ENCODE measurements at regions not wholly inside any gene's neighbourhood (a gene's known extent, or its start where the extent isn't known, plus 50 kb on each side); places are given as distances from the start of the nearest gene placed in this dataset.
"Not testable (repeated sequence)": the region's sequence is repeated elsewhere in the genome, so short reads cannot be mapped to it uniquely, and the experiment has no call there.

DNA sequence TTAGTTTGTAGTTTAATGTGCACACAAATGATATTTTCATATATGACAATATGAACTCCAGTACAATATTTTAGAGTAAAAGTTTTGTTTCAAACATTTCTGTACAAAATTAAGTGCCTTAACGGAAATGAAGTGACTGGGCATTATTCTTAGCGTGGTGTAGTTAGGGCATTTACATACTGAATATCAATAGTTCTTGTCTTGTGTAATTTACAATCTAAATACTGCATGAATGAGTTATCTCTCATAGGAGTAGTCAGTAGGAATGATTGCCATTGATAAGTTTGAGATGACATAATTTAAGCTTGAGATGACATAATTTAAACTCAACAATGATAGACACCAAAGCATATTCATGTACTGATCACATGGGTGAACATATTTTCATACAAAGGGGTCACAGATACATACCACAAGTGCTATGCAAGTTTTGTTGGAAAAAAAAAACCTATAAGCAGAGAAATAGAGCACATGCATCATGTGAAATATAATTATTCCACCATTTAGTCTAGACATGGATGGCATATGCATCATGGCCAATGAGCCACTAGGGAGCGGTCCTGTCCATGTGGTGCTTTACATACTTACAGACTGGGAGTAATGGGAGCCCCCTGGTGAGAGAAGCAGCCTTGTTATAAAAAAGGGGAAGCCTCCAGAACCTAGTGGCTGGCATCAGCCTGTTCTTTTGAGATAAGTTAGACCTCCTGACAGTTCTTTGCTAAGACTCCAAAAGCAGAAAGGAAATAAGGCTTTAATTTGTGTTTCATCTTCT lies 1523.9 kb downstream of the MAT2B start:
- H3K27ac Mint-ChIP-seq (ENCODE audit: low read depth), result no peak overlapping the region
- DNase-seq (ENCODE audit: low spot score in 2 of 2) (no peak), ATAC-seq (replicated peaks; ENCODE audit: extremely low read depth, poor library complexity, severe bottlenecking) (no peak)
- no peaks in the 10 kb centered on the region for H3K36me3 Mint-ChIP-seq (ENCODE audit: insufficient read depth)
- H3K9me3 Mint-ChIP-seq, result peaks cover 21% of the 10 kb centered on the region
- no peaks in the 10 kb centered on the region for H3K4me1 Mint-ChIP-seq
- H3K4me3 Mint-ChIP-seq, result no peak overlapping the region
- no peaks in the 10 kb centered on the region for H3K27me3 Mint-ChIP-seq

DNA sequence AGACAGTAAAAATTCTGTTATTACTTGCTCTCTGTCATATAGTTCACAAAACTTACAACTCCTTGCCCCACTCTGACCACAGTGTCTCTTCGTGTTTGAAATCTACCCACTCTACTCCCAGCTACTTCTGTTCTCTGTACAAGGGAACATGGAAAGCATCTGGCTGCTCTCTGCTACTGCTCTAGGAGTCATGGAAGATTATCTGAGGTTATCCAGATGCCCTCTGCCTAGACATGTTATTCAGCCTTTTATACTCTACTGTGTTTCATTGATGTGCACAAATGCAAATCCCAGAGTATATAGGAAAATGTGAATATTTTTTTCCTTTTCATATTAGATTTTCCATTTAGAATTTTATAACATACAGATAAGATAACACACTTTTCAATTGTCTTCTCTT lies 1525.6 kb downstream of the MAT2B start:
- Mint-ChIP-seq H3K4me3 (no peak overlapping the region), H3K4me1 (no peaks in the 10 kb centered on the region), H3K9me3 (peaks cover 22% of the 10 kb centered on the region), H3K27ac (ENCODE audit: low read depth) (no peak overlapping the region), H3K27me3 (no peaks in the 10 kb centered on the region), H3K36me3 (ENCODE audit: insufficient read depth) (no peaks in the 10 kb centered on the region)
- ATAC-seq (replicated peaks; ENCODE audit: extremely low read depth, poor library complexity, severe bottlenecking) (no peak), DNase-seq (ENCODE audit: low spot score in 2 of 2) (no peak)

DNA sequence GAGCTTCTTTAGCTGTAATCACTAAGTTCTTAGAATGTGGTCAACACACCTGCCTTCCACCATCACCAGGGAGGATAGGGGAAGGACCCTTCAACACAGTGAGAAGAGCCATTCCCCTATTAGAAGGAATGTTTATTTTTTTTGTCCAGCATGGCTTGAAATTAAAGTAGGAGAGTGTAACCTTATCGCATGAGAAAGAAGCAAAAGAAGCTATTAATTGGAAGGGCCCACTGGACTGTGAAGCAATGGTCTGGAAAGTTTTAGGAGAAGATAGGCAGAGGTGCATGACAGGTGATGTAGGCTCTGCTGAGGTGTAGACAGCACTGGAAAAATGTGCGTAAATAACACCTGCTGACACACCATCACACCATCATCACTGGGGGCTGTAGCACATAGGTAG lies 1526.0 kb downstream of the MAT2B start:
- DNase-seq (ENCODE audit: low spot score in 2 of 2), result no peak
- Mint-ChIP-seq H3K27me3 (no peaks in the 10 kb centered on the region), H3K9me3 (peaks cover 25% of the 10 kb centered on the region), H3K4me3 (no peak overlapping the region), H3K4me1 (no peaks in the 10 kb centered on the region), H3K36me3 (ENCODE audit: insufficient read depth) (no peaks in the 10 kb centered on the region), H3K27ac (ENCODE audit: low read depth) (no peak overlapping the region)
- ATAC-seq (replicated peaks; ENCODE audit: extremely low read depth, poor library complexity, severe bottlenecking), result no peak

DNA sequence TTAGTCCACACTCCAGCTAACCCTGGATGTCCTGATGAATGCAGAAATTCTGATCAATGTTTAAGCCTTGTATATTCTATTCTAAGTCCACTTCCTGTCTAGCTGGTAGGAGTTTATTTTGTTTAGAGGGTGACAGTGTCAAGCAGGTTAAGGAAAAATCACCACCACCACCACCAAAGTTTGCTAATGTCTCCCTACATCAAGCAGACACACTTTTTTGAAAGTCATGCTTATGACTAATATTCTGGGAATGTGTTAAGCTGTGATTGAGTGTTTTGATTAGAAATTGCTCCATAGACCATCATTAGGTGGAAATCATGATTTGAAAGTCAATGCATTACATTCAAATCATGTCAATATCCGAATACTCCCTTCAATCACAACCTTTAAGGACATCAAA lies 1530.1 kb downstream of the MAT2B start:
- Mint-ChIP-seq H3K27ac (ENCODE audit: low read depth) (no peak overlapping the region), H3K9me3 (peaks cover 28% of the 10 kb centered on the region), H3K36me3 (ENCODE audit: insufficient read depth) (no peaks in the 10 kb centered on the region), H3K4me3 (no peak overlapping the region), H3K27me3 (no peaks in the 10 kb centered on the region), H3K4me1 (no peaks in the 10 kb centered on the region)
- DNase-seq (ENCODE audit: low spot score in 2 of 2) (no peak), ATAC-seq (replicated peaks; ENCODE audit: extremely low read depth, poor library complexity, severe bottlenecking) (no peak)

DNA sequence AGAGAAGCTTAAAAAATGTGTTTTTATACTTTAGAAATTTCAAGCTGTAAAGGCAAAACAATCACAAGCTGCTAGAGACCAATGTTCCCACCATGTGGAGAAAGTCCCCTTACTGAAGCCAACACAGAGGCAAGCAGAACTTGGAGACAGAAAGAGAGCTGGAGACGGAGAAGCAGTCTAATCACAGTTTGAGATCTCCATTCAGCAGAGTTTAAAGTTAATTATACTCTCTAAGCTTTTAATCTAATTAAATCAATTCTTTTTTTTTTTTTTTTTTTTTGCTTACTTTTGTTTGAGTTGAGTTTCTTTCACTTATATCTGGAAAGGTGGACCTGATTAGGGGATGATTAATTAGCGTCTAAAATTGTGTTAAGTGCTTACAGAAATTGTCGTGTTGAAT lies 1534.3 kb downstream of the MAT2B start:
- no peak for ATAC-seq (replicated peaks; ENCODE audit: extremely low read depth, poor library complexity, severe bottlenecking)

DNA sequence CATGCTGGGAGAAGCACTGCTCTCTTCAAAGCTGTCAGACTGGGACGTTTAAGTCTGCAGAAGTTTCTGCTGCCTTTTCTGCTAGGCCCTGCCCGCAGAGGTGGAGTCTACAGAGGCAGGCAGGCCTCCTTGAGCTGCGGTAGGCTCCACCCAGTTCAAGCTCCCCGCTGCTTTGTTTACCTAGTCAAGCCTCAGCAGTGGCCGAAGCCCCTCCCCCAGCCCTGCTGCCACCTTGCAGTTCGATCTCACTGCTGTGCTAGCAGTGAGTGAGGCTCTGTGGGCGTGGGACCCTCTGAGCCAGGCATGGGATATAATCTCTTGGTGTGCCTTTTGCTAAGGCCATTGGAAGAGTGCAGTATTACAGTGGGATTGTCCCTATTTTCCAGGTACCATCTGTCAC lies 1540.5 kb downstream of the MAT2B start:
- H3K9me3 Mint-ChIP-seq, result peaks cover 26% of the 10 kb centered on the region
- not testable (repeated sequence) for H3K4me3 Mint-ChIP-seq; ATAC-seq (replicated peaks; ENCODE audit: extremely low read depth, poor library complexity, severe bottlenecking); H3K27ac Mint-ChIP-seq (ENCODE audit: low read depth); DNase-seq (ENCODE audit: low spot score in 2 of 2); H3K27me3 Mint-ChIP-seq; H3K4me1 Mint-ChIP-seq; H3K36me3 Mint-ChIP-seq (ENCODE audit: insufficient read depth)

More for the DNA sequence above, 1534.3 kb downstream of the MAT2B start:
- DNase-seq (ENCODE audit: low spot score in 2 of 2), result no peak
- no peaks in the 10 kb centered on the region for H3K4me1 Mint-ChIP-seq
- peaks cover 28% of the 10 kb centered on the region for H3K9me3 Mint-ChIP-seq
- H3K27ac Mint-ChIP-seq (ENCODE audit: low read depth), result no peak overlapping the region
- no peak overlapping the region for H3K4me3 Mint-ChIP-seq
- no peaks in the 10 kb centered on the region for H3K27me3 Mint-ChIP-seq
- no peaks in the 10 kb centered on the region for H3K36me3 Mint-ChIP-seq (ENCODE audit: insufficient read depth)

DNA sequence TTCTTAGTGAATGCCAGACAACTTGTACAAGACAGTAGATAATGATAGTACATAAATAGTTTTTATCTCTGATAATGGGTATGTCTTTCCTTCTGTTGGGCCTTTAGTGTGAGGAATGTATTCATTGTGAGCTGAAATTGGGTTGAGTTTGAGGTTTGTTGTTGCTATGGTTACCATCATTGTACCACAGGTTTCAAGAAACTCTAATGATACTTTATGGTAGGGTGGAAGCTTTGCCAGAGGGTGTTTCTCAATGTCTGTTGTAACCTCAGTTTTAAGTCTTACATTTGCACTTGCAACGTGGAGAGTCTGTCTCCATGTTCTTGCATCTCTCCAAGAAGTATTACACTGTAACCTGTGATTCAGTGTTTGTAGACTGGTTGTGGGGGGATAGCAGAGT lies 1550.1 kb downstream of the MAT2B start:
- Mint-ChIP-seq H3K27me3 (no peaks in the 10 kb centered on the region), H3K4me3 (no peak overlapping the region), H3K27ac (ENCODE audit: low read depth) (no peak overlapping the region), H3K36me3 (ENCODE audit: insufficient read depth) (no peaks in the 10 kb centered on the region), H3K9me3 (peaks cover 34% of the 10 kb centered on the region), H3K4me1 (no peaks in the 10 kb centered on the region)
- ATAC-seq (replicated peaks; ENCODE audit: extremely low read depth, poor library complexity, severe bottlenecking), result no peak
- no peak for DNase-seq (ENCODE audit: low spot score in 2 of 2)

DNA sequence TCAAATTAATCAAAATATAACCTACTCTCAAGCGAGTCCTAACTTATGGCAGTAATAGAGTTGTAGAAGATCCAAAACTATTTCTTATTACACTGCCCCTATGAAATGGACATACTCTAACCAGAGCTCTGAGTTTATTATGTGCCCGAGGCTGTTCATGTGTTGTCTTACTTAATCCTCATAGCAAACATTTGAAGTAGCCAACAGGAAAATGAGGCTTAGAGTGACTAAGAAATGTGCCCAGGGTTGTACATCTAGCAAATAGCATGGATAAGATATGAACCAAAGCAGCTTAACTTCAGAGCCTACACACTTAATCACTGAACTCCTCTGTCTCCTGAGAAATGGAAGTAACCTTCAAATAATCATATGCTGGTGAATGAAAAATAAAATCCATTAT lies 1551.7 kb downstream of the MAT2B start:
- no peak overlapping the region for H3K27ac Mint-ChIP-seq (ENCODE audit: low read depth)
- no peak for DNase-seq (ENCODE audit: low spot score in 2 of 2)
- no peak overlapping the region for H3K4me3 Mint-ChIP-seq
- no peaks in the 10 kb centered on the region for H3K4me1 Mint-ChIP-seq
- no peaks in the 10 kb centered on the region for H3K36me3 Mint-ChIP-seq (ENCODE audit: insufficient read depth)
- peaks cover 43% of the 10 kb centered on the region for H3K9me3 Mint-ChIP-seq
- H3K27me3 Mint-ChIP-seq, result no peaks in the 10 kb centered on the region
- no peak for ATAC-seq (replicated peaks; ENCODE audit: extremely low read depth, poor library complexity, severe bottlenecking)

DNA sequence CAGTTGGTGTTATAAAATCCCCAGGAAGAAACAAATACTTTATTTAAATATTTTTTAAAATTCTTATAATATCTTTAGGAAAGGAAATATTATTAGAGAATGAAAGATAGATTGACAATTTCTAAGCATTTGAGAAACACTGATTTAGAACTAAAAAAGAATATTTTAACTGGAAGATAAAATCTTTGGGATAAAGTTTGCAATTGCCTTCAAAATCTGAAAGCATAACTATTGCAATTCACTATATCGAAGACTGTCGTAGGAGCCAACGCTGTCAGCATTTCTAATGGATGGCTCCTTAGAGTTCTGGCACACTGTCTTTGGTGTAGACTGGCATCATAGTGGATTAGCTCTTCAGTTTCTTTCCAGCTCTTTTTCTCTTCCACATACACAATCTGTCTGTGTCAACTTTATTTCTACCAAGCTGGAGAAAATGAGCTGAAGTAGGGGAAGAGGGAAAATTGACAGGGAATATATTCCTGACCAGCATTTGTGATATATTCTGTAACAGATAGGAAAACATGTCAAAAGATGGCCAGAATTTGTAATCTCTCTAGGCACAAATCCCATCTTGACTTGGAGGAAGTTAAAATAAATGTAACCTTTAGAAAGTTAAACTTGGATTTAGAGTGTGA lies 1561.4 kb downstream of the MAT2B start:
- H3K9me3 Mint-ChIP-seq, result peaks cover 36% of the 10 kb centered on the region
- no peak overlapping the region for H3K4me3 Mint-ChIP-seq
- no peaks in the 10 kb centered on the region for H3K27me3 Mint-ChIP-seq
- ATAC-seq (replicated peaks; ENCODE audit: extremely low read depth, poor library complexity, severe bottlenecking) (no peak), DNase-seq (ENCODE audit: low spot score in 2 of 2) (no peak)
- no peak overlapping the region for H3K27ac Mint-ChIP-seq (ENCODE audit: low read depth)
- no peaks in the 10 kb centered on the region for H3K4me1 Mint-ChIP-seq
- H3K36me3 Mint-ChIP-seq (ENCODE audit: insufficient read depth), result no peaks in the 10 kb centered on the region

DNA sequence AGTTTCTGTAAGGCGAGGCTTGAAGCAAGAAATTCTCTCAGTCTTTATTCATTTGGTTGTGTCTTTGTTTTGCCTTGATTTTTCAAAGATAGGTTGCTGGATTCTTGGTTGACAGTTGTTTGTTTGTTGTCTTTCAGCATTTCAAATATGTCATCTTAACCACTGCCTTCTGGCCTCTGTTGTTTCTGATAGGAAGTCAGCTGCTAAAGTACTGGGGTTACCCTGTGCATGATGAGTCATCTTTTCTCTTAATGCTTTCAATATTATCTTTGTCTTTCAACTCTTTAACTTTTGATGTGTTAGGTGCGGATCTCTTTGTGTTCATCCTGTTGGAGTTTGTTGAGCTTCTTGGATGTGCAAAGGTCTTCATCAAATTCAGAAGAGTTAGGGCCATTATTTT lies 1571.3 kb downstream of the MAT2B start:
- no peak overlapping the region for H3K4me3 Mint-ChIP-seq
- no peak overlapping the region for H3K27ac Mint-ChIP-seq (ENCODE audit: low read depth)
- H3K4me1 Mint-ChIP-seq, result no peaks in the 10 kb centered on the region
- ATAC-seq (replicated peaks; ENCODE audit: extremely low read depth, poor library complexity, severe bottlenecking) (no peak), DNase-seq (ENCODE audit: low spot score in 2 of 2) (no peak)
- no peaks in the 10 kb centered on the region for H3K36me3 Mint-ChIP-seq (ENCODE audit: insufficient read depth)
- peaks cover 29% of the 10 kb centered on the region for H3K9me3 Mint-ChIP-seq
- no peaks in the 10 kb centered on the region for H3K27me3 Mint-ChIP-seq

DNA sequence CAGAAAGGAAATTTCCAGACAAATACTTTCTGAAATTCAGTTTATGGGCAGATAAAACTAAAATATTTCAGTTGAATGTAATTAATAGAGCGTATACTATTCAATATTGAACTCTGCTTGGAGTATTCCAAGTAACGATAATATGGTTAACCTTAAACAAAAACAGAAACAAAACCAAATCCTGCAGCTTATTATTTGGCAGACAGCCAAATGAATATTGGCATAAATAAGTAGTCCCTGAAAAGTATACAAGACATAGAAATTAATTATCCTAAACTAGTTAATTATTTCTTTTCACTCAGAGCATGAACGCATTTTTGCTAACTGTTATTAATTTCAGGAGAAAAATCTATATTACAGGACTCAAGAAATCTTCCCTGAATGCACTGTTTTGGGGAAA lies 1574.0 kb downstream of the MAT2B start:
- Mint-ChIP-seq H3K4me3 (no peak overlapping the region), H3K36me3 (ENCODE audit: insufficient read depth) (no peaks in the 10 kb centered on the region), H3K9me3 (peaks cover 11% of the 10 kb centered on the region), H3K27me3 (no peaks in the 10 kb centered on the region), H3K27ac (ENCODE audit: low read depth) (no peak overlapping the region), H3K4me1 (no peaks in the 10 kb centered on the region)
- no peak for ATAC-seq (replicated peaks; ENCODE audit: extremely low read depth, poor library complexity, severe bottlenecking)
- DNase-seq (ENCODE audit: low spot score in 2 of 2), result no peak

DNA sequence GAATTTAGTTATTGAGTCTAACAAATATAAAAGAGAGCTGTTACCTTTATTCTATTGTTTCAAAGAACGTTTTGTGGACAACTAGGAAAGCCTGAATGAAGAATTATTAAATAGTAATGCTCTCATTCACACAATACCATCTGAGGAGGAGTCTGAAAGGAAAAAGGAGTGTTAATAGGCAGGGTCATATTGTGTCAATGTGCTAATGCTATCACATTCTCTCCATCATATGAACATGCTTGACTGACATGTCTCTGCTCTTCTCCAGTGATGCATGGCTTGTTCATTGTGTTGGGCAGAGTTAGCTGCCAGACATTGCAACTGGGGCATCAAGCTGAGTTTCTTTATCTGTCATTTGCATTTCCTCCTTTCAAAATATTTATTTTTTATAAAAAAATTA lies 1578.0 kb downstream of the MAT2B start:
- H3K36me3 Mint-ChIP-seq (ENCODE audit: insufficient read depth), result no peaks in the 10 kb centered on the region
- ATAC-seq (replicated peaks; ENCODE audit: extremely low read depth, poor library complexity, severe bottlenecking), result no peak
- no peak for DNase-seq (ENCODE audit: low spot score in 2 of 2)
- H3K9me3 Mint-ChIP-seq, result peaks cover 12% of the 10 kb centered on the region
- no peak overlapping the region for H3K4me3 Mint-ChIP-seq
- H3K4me1 Mint-ChIP-seq, result no peaks in the 10 kb centered on the region
- H3K27ac Mint-ChIP-seq (ENCODE audit: low read depth), result no peak overlapping the region
- no peaks in the 10 kb centered on the region for H3K27me3 Mint-ChIP-seq

DNA sequence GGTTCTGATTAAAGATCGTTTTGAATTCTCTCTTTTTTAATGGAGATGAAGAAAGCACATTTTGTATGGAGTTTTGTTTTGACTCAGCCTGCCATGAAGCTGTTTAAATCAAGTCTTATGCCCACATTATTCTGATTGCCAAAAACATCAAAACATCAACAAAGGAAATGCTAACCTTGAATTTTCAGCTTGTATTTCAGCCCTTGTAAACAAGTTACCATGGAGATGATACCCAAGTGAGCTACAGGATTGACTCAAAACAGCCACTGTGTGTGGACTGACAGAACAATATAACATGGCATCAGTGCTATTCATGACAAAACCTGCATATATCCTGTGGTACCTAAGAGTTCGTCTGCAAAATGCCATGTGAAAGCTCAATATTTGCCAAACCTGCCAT lies 1581.0 kb downstream of the MAT2B start:
- Mint-ChIP-seq H3K9me3 (peaks cover 12% of the 10 kb centered on the region), H3K4me3 (no peak overlapping the region), H3K27ac (ENCODE audit: low read depth) (no peak overlapping the region), H3K27me3 (no peaks in the 10 kb centered on the region), H3K36me3 (ENCODE audit: insufficient read depth) (no peaks in the 10 kb centered on the region), H3K4me1 (no peaks in the 10 kb centered on the region)
- no peak for DNase-seq (ENCODE audit: low spot score in 2 of 2)
- no peak for ATAC-seq (replicated peaks; ENCODE audit: extremely low read depth, poor library complexity, severe bottlenecking)
